Fibroblast of the aortic adventitia (primary cell): ENCODE measurements at regions not wholly inside any gene's neighbourhood (a gene's known extent, or its start where the extent isn't known, plus 50 kb on each side); places are given as distances from the start of the nearest gene placed in this dataset.

ENCODE experiments used
- DNase-seq: peaks from one replicate; pipeline ENCODE4 v3.0.0-alpha.2; 2010; ENCODE audit warnings: low read depth
- H3K4me3 ChIP-seq: 2 replicates; pipeline ENCODE4 v1.5.1; 2011; ENCODE audit warnings: low read depth, mild to moderate bottlenecking, control low read depth, low read length, moderate library complexity
- TF ChIP-seq, protein P1 (sequence below): IDR thresholded peaks from 2 replicates; pipeline ENCODE4 v1.5.1; 2011; ENCODE audit warnings: mild to moderate bottlenecking, low read length, control low read depth, inconsistent platforms; ENCODE audit not compliant: insufficient read depth

DNA sequence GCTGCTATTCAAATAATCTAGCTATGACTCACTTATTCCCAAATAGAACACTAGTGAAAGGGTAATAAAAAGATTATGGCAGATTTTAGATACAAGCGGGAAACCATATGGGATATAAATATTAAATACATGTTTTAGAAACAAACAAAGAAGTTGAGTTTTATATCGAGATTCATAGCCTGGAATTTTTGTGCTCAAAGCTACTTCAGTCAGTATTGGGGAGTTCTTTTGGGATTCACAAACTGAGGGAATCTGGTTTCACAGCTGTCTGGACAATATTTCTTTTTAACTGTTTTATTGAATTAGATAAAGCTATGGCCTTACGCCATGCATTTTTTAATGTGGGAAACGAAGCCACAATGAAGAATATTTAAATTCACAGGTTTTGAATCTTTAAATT lies 257.1 kb upstream of the PCDH20 start:
- no peak overlapping the region for H3K4me3 ChIP-seq
- TF ChIP-seq, protein P1, sequence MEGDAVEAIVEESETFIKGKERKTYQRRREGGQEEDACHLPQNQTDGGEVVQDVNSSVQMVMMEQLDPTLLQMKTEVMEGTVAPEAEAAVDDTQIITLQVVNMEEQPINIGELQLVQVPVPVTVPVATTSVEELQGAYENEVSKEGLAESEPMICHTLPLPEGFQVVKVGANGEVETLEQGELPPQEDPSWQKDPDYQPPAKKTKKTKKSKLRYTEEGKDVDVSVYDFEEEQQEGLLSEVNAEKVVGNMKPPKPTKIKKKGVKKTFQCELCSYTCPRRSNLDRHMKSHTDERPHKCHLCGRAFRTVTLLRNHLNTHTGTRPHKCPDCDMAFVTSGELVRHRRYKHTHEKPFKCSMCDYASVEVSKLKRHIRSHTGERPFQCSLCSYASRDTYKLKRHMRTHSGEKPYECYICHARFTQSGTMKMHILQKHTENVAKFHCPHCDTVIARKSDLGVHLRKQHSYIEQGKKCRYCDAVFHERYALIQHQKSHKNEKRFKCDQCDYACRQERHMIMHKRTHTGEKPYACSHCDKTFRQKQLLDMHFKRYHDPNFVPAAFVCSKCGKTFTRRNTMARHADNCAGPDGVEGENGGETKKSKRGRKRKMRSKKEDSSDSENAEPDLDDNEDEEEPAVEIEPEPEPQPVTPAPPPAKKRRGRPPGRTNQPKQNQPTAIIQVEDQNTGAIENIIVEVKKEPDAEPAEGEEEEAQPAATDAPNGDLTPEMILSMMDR, result no peak
- DNase-seq, result no peak

DNA sequence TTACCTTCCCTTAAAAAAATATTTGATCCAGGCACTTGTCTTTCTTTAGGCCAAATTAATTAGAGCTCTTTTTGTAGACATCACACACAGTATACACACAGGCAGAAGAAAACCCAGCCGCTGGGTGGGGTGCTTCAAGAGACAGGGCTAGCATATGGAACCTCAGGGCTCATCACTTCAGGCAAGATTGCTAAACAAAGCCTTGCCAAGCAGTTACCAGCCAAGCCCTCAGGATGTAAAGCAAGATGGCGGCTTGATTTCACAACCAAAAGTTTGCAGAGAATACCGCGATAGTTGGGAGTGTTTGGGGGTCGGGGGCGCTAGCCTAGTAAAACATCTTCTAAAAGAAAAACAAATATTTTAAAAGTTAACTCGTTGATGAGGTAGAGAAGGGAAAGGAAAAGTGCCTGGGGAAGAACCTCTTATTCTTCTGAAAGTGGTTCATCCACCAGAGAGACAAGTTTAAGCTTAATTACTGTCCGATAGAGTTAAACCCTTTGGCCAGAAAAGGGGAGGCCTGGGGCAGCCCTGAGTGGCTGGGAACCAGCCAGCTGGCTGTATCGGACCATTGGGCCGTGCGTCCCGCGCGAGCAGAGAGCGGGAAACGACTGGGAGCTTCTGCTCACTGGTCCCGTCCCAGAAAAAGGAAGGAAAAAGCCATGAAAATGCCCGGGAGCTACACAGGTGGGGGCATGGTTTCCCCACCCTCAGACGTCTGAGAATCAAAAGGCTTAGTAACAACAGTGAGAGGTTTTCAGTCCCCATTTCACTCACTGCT lies 254.9 kb upstream of the PCDH20 start:
- DNase-seq, result no peak
- no peak overlapping the region for H3K4me3 ChIP-seq
- TF ChIP-seq, protein P1, result no peak

DNA sequence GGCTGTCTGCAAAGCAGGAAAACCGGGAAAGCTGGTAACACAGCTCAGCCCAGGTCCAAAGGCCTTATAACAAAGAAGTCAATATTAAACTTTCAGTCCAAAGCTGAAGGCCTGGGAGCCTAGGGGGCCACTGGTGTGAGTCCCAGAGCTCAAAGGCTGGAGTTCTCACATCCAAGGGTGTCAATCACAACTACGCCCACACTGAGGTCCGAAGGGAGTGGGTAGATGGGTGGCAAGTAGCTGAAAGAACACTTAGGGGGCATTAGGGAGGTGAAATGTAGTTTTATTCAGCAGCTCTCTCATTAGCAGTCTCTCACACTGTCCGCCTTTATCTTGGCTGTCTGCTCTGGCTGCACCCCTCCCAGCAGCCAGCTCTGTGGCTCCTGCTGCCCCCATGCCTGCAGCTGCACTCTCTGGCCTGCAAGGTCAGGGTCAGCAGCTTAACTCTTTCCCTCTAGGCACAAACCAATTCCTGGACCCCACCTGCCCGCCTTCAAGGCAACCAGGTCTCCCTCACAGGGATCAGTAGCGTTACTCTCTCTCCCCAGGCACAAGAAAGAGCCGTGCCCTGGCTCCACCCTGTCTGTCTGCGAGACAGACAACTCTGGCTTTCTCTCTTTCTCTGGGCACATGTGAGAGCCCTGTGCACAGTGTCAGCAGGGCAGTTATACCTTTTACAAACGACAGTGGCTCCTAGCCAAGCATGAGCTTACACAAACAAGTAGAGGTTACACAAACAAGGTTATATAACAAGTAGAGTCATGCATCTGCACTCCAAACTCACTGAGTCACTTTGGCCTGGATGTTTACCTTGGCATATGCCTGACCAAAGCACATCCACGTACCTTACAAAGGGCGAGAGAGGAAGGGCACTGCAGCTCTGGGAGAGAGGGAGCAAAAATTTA lies 249.4 kb upstream of the PCDH20 start:
- H3K4me3 ChIP-seq, result no peak overlapping the region
- TF ChIP-seq, protein P1, result no peak
- no peak for DNase-seq

DNA sequence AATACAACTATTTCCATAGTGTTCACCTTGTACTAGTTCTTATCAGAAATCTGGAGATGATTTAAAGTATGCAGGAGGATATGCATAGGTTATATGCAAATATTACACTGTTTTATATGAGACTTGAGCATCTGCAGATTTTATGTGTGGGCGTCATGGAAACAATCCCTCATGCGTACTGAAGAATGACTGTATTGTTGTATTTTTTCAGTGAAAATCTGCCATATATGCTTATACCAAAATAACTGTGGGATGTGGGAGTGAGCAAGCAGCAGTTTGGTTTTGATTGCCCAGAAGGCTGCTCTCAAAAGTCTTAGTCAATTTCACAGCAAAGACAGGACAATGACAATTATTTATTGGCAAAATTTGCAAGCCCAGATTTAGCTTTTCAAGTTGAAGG lies 238.8 kb upstream of the PCDH20 start:
- no peak for DNase-seq
- TF ChIP-seq, protein P1, result no peak
- no peak overlapping the region for H3K4me3 ChIP-seq

DNA sequence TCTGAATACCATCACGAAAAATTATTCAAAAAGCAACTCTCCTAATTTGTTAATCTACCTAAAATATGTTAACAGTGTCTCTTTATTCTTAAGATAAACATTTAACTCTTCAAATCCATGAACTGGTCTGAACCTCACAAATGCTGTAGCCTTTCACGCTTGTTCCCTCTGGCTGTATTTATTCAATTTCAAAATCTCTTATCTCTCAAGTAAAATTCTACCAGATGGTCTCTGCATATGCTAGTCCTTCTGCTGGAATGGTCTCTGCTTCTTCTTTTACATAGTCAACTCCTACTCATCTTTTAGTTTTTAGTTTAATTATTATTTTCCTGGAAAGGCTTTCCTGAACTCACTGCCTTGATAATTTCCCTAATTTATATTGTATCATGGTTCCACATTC lies 232.9 kb upstream of the PCDH20 start:
- no peak overlapping the region for H3K4me3 ChIP-seq
- TF ChIP-seq, protein P1, result no peak

DNA sequence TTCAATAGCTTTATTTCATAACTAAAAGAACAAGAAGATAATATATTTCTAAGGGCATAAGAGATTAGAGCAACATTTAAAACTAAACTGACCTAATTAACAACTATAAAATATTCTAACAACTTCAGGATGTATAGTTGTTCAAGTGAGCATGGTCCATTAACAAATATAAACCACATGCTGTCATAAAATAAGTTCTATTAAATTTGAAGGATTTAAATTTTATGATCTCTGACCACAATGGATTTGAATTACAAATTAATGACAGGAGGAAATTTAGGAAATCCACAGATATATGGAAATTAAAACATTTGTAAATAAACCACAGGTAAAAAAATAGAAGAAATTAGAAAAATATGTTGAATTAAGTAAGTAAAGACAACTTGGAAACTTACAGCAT lies 196.5 kb upstream of the PCDH20 start:
- TF ChIP-seq, protein P1, result no peak
- H3K4me3 ChIP-seq, result no peak overlapping the region
- no peak for DNase-seq

More for the DNA sequence above, 232.9 kb upstream of the PCDH20 start:
- no peak for DNase-seq
